NCI-H1694 treated with DMSO at 0.1 percent for 48 hours (cell line): ENCODE measurements at regions not wholly inside any gene's neighbourhood (a gene's known extent, or its start where the extent isn't known, plus 50 kb on each side); places are given as distances from the start of the nearest gene placed in this dataset.
"Not testable (repeated sequence)": the region's sequence is repeated elsewhere in the genome, so short reads cannot be mapped to it uniquely, and the experiment has no call there.

Experiments used
- DNase-seq: peaks from one replicate; lab custom pipeline; 2025; lab: John Stamatoyannopoulos, UW

DNA sequence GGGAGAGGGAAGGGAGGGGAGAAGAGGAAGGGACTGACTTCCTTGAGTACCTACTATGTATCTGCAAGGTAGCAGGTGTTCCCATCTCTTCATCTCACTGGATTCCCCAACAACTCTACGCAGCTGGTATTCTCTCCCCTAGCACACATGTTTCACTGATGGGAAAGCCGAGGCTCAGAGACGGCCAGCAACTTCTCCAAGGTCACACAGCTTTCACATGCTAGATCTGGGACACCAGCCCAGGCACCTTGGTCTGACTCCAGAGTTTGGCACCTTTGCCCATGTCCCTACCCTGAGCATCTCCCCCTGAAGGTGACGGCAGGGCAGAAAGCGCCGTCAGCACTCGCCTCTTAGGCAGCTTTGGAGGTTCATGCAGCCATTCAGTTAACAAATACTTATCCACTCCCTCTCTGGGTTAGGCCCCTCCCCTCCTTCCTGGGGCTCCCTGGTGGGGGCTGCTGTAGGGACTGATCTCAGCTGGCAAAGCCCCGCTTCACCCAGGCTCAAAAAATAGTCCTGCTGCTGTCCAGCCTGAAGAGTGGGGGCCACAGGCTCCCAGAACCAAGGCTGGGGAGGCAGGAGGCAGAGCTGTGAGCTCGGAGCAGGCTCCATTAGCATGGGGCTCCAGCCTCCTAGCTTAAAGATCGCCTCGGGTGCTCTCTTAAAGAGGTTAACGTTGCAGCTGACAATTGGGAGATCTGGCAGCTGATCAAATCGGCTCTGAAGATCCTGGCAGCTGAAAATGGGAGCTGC is 79.4 kb downstream of the IGLL1 start:
- DNase-seq: no peak

DNA sequence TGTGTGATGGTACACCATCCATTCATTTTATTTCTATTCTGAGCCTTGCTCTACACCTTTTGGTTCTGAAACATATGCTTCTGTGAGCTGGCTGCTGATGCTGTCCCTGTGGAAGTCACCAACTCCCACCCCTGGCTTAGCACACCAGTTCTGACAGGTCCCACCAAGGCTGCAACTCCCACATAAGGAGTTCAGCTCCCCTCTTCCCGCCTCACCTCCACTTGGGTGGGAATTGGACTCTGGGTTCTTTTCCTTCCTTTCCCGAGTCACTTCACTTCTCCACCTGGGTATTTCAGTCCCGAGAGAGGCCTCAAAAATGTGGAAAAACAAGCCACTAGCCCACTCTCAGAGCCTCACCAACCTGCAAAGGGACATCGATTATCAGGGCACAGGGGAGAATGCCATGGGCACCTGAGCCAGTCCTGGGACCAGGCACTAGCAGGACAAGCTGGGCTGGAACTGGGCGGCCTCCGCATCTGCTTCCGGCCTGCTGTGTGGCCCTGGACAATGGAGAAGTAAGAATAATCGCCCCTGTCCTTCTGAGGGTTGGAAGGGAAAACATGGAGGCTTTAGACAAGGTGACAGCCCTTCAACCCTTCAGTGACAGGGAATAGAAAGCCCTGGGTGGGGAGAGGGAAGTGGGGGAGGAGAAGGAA is 80.1 kb downstream of the IGLL1 start:
- no peak for DNase-seq

- DNase-seq: no peak
These were observed 81.0 kb downstream of the IGLL1 start for GRCh38 chr22:23498811-23499798.

DNA sequence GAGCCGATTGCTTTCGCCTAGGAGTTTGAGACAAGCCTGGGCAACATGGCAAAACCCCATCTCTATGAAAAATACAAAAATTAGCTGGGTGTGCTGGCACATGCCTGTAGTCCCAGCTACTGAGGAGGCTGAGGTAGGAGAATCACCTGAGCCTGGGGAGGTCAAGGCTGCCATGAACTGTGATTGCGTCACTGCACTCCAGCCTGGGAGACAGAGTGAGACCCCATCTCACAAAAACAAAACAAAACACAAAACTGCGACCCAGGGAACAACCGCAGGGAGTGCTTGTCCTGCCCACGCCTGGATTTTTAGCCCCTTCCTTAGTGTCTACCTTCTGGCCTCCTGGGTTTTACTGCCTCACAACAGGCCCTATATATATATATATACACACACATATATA is 82.2 kb downstream of the IGLL1 start:
- DNase-seq: not testable (repeated sequence)

GRCh38 chr22:23497016-23497885 is 82.8 kb downstream of the IGLL1 start:
- DNase-seq: no peak

DNA sequence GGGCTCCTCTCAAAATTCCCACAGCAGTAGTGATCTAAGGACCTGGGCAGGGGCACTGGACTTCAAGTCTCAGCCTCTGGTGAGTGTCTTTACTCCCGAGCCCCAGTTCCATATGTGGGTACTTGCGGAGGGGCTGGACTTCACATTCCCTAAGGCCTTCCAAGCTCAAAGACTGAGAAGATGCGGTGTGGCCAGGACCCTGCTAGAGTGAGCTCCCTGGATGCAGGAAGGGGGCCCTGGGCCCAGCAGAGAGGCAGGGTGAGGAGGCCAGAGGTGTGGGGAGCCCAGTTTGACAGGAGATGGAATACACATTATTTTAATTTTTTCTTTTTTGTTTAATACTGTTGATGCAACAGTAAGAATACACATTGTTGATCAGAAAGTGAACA is 83.7 kb downstream of the IGLL1 start:
- no peak for DNase-seq

- no peak for DNase-seq
These were observed 84.3 kb downstream of the IGLL1 start for GRCh38 chr22:23495614-23496444.

GRCh38 chr22:23494930-23495266 is 85.2 kb downstream of the IGLL1 start:
- no peak for DNase-seq

GRCh38 chr22:23485490-23485889 is 94.6 kb downstream of the IGLL1 start:
- DNase-seq: no peak

DNA sequence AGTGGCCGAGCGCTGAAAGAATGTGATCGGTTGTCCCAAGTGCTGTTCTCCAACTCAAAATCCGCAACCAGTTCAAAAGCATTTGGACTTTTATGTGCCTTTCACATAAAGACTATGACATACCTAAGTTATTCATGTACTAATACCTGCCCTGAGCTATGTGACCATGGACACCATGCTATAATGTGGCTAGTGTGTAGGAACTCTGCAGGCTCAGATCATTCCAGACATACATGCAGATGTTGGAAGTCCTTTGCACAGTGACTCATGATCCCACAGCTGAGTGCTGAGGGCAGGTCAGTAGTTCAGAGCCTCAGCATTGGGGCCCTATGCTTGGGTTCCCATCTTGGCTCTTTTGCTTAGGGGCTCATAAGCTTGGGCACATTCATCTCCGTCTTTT is 95.4 kb downstream of the IGLL1 start:
- no peak for DNase-seq

- no peak for DNase-seq
These were observed 98.7 kb downstream of the IGLL1 start for GRCh38 chr22:23481369-23481768.

DNA sequence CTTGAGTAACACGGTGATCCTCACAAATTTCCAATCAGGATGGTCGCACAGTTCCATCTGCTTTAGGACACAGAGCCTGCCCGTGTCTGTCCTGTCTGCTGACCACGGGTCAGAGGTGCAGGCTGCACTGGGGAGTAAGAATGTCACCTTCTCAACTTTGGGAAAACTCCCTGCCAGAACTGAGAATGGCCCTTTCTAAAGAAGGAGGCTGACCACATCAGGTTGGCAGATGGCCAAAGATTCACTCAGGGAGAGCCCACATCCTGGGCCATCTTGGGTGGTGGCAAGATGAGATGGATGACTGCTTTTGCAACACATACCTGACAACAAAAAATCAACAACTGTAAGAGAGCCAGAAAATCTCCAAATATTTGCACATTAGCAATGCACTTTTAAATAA is 101.9 kb downstream of the IGLL1 start:
- DNase-seq: no peak

- DNase-seq: peak; percentile 63
These were observed 105.6 kb downstream of the IGLL1 start for GRCh38 chr22:23474531-23474930.

DNA sequence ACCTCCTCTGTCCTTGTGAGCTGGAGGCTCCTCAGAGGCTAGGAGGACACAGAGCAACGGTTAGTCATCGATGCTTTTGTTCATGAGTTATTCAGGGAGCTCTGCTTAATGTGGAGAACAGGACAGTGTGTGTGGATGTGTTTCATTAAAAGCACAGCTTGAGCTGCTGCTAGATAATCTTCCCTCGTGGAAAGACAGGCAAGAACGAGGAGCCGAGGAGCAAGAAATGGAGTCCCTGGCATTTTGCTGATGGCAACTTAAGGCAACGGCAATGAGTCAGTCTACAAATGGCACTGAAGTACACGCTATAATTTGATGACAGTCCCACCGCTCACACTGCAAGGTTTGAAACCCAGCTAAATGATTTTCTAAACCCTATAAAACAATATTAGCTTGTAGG is 106.2 kb downstream of the IGLL1 start:
- DNase-seq: no peak

DNA sequence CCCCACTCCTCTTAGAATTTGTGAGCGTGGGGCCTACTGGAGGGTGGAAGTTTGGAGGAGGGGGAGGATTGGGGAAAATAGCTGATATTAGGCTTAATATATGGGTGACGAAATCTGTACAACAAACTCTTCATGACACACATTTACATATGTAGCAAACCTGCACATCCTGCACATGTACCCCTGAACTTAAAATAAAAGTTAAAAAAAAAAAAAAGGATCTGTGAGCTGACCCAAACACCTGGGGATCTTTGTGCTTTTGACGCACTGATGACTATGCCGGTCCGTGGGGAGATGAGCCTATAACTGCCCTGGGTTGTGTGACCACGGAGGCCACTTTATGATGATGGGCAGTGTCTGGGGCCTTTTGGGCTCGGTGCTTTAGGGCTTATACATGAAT is 107.7 kb downstream of the IGLL1 start:
- DNase-seq: not testable (repeated sequence)

DNA sequence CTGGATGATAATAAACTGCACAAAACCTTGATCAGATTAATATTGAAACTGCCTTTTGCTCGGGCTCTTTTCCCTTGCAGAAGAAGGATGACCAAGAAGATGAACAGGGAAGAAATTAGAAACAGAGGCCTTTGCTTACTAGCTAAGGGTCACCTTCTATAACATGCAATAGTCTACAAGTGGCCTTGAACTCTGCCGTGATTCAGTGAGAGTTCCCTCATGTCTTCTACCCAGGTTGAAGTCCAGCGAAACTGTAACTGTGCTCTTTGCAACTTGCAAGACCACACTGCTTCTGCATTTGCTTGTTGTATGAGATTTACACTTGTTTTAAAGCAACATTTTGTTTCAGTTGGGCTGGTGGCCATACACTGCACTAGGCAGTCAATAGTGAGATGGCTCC is 108.4 kb downstream of the IGLL1 start:
- DNase-seq: no peak

GRCh38 chr22:23470811-23471389 is 109.2 kb downstream of the IGLL1 start:
- no peak for DNase-seq

- DNase-seq: no peak
These were observed 112.3 kb downstream of the IGLL1 start for GRCh38 chr22:23467721-23468294.

DNA sequence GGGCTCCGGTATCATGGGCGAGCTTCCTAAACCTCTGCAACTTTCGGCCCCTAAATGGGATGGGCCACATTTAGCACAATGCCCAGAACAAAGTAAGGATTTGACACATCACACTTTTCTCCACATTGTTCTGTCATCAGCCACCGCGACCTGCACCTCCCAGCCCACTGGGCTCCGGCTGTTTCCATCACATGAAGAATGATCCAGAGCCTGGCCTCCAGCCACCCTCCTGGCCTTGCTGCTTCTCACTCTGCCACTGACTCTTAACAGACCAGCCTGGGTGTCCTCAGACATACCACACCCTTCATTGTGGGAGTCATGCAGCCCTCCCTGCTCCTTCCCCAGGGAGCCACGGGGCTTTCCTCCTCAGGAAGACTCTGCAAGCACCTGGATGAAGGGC is 113.7 kb downstream of the IGLL1 start:
- DNase-seq: no peak

DNA sequence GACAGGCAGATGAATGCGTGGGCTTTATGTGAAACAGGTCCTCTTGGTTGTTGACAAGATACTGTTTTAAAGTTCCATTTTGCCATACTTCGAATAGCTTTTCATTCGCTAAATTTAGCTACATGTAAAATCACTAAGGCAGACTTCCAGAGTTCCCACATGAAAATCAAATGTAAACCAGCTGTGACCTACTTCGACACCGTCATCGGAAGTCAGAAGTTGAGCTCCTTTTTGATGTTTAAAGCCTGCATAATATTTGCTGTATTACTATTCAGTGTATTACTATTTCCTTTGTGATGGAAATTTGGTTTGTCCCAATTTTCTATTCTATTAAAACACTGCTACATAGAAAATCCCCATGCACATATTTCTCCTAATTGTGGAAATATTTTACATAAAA is 115.3 kb downstream of the IGLL1 start:
- DNase-seq: not testable (repeated sequence)
